Glutamatergic neuron (in vitro differentiated cells): ENCODE measurements at regions not wholly inside any gene's neighbourhood (a gene's known extent, or its start where the extent isn't known, plus 50 kb on each side); places are given as distances from the start of the nearest gene placed in this dataset.
"Not testable (repeated sequence)": the region's sequence is repeated elsewhere in the genome, so short reads cannot be mapped to it uniquely, and the experiment has no call there.

Experiments used
- DNase-seq: peaks from one replicate; pipeline ENCODE4 v3.0.0; 2022
- H3K27ac Mint-ChIP-seq: one replicate; pipeline ENCODE4 v1.8.0; 2020; ENCODE audit warnings: mild to moderate bottlenecking, mixed read lengths, inconsistent platforms; ENCODE audit not compliant: unreplicated experiment
- H3K27me3 Mint-ChIP-seq: one replicate; pipeline ENCODE4 v1.8.0; 2020; ENCODE audit warnings: mild to moderate bottlenecking, moderate library complexity, mixed read lengths, inconsistent platforms; ENCODE audit not compliant: unreplicated experiment
- H3K36me3 Mint-ChIP-seq: one replicate; pipeline ENCODE4 v1.8.0; 2020; ENCODE audit warnings: mild to moderate bottlenecking, mixed read lengths, inconsistent platforms; ENCODE audit not compliant: unreplicated experiment
- H3K4me1 Mint-ChIP-seq: one replicate; pipeline ENCODE4 v1.8.0; 2020; ENCODE audit warnings: mild to moderate bottlenecking, low read depth, mixed read lengths, inconsistent platforms; ENCODE audit not compliant: unreplicated experiment
- H3K4me3 Mint-ChIP-seq: one replicate; pipeline ENCODE4 v1.8.0; 2020; ENCODE audit warnings: mild to moderate bottlenecking, mixed read lengths, inconsistent platforms; ENCODE audit not compliant: unreplicated experiment
- H3K9me3 Mint-ChIP-seq: one replicate; pipeline ENCODE4 v1.8.0; 2020; ENCODE audit warnings: mild to moderate bottlenecking, moderate library complexity, mixed read lengths, inconsistent platforms; ENCODE audit not compliant: unreplicated experiment
- TF ChIP-seq, protein P1 (sequence below): fragments of 200-600 bp; sonication (generic); IDR thresholded peaks from one replicate; pipeline ENCODE4 v1.5.0; 2021; ENCODE audit not compliant: partially characterized antibody, unreplicated experiment

GRCh38 chr10:63841761-63842160, 320.6 kb downstream of the REEP3 start:
- H3K4me3 Mint-ChIP-seq: no peak overlapping the region
- no peaks in the 10 kb centered on the region for H3K4me1 Mint-ChIP-seq
- H3K36me3 Mint-ChIP-seq: no peaks in the 10 kb centered on the region
- H3K9me3 Mint-ChIP-seq: no peaks in the 10 kb centered on the region
- DNase-seq: no peak
- no peak overlapping the region for H3K27ac Mint-ChIP-seq
- TF ChIP-seq, protein P1, sequence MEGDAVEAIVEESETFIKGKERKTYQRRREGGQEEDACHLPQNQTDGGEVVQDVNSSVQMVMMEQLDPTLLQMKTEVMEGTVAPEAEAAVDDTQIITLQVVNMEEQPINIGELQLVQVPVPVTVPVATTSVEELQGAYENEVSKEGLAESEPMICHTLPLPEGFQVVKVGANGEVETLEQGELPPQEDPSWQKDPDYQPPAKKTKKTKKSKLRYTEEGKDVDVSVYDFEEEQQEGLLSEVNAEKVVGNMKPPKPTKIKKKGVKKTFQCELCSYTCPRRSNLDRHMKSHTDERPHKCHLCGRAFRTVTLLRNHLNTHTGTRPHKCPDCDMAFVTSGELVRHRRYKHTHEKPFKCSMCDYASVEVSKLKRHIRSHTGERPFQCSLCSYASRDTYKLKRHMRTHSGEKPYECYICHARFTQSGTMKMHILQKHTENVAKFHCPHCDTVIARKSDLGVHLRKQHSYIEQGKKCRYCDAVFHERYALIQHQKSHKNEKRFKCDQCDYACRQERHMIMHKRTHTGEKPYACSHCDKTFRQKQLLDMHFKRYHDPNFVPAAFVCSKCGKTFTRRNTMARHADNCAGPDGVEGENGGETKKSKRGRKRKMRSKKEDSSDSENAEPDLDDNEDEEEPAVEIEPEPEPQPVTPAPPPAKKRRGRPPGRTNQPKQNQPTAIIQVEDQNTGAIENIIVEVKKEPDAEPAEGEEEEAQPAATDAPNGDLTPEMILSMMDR: no peak
- H3K27me3 Mint-ChIP-seq: peaks cover 2% of the 10 kb centered on the region

GRCh38 chr10:63843107-63843506, 321.9 kb downstream of the REEP3 start:
- Mint-ChIP-seq H3K36me3 (peaks cover 5% of the 10 kb centered on the region), H3K9me3 (no peaks in the 10 kb centered on the region), H3K27ac (no peak overlapping the region), H3K4me3 (no peak overlapping the region), H3K27me3 (peaks cover 2% of the 10 kb centered on the region), H3K4me1 (no peaks in the 10 kb centered on the region)
- TF ChIP-seq, protein P1: no peak
- no peak for DNase-seq

DNA sequence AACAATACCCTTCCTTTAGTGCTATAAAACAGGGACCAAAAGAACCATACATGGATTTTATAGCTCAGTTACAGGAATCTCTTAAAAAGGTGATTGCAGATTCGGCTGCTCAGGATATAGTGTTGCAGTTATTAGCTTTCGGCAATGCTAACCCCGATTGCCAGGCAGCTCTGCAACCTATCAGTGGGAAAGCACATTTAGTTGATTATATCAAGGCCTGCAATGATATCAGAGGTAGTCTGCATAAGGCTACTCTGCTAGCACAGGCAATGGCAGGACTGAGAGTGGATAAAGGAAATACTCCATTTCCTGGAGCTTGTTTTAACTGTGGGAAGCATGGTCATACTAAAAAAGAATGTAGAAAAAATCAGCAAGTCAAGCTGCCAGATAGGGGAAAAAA, 327.7 kb downstream of the REEP3 start:
- DNase-seq, H3K9me3 Mint-ChIP-seq, H3K4me3 Mint-ChIP-seq, H3K27me3 Mint-ChIP-seq, H3K4me1 Mint-ChIP-seq, H3K27ac Mint-ChIP-seq: not testable (repeated sequence)
- peaks cover 11% of the 10 kb centered on the region for H3K36me3 Mint-ChIP-seq

DNA sequence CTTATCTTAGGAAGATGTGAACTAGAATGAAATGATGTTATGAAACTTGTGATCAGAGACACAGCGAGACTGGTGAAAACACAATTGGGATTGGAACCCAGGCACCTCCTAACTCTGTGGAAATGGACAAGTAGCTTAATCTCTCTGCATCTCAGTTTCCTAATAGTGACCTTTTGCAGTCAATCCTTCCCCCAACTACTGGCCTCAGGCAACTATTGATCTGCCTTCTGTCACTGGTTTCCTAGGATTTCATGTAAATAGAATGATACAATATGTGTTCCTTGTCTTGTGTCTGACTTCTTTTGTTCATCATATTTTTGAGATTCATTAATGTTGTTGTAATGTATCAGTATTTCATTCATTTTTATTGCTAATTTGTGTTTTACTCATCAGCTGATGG, 341.7 kb downstream of the REEP3 start:
- peak; percentile 53 for DNase-seq
- Mint-ChIP-seq H3K9me3 (peaks cover 11% of the 10 kb centered on the region), H3K27ac (peak overlapping the region; percentile 97), H3K4me3 (peak overlapping the region; percentile 36), H3K4me1 (peaks cover 26% of the 10 kb centered on the region), H3K36me3 (peaks cover 1% of the 10 kb centered on the region), H3K27me3 (no peaks in the 10 kb centered on the region)
- TF ChIP-seq, protein P1: no peak

DNA sequence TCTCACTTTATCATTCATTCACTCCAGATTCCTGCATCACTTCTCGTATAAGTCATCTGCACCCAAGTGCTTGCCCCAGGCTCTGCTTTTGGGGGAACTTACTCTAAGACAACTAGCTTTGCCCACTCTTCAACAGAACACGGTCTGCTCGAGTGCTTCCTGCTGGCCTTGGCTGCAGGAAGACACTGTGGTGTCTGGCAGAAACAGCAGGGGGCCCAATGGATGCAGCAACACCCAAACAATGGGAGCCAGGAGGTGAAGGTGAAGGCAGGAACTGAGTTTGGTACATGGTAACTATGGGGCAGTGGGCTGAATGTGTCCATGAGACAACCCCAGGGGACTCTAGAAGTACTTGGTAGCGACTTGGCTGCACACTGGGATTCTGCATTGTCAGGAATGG, 344.0 kb downstream of the REEP3 start:
- H3K4me3 Mint-ChIP-seq: no peak overlapping the region
- H3K36me3 Mint-ChIP-seq: no peaks in the 10 kb centered on the region
- no peak overlapping the region for H3K27ac Mint-ChIP-seq
- no peaks in the 10 kb centered on the region for H3K27me3 Mint-ChIP-seq
- peaks cover 26% of the 10 kb centered on the region for H3K4me1 Mint-ChIP-seq
- TF ChIP-seq, protein P1: no peak
- DNase-seq: no peak
- H3K9me3 Mint-ChIP-seq: peaks cover 11% of the 10 kb centered on the region
